Testis (tissue), 2 donors: ENCODE measurements at regions not wholly inside any gene's neighbourhood (a gene's known extent, or its start where the extent isn't known, plus 50 kb on each side); places are given as distances from the start of the nearest gene placed in this dataset.

Source experiments
- POLR2A ChIP-seq: fragments of 450-650 bp; IDR thresholded peaks from one replicate; pipeline ENCODE4 v1.6.1; 2017; ENCODE audit warnings: antibody characterized with exemption, mild to moderate bottlenecking, moderate library complexity
- TF ChIP-seq, protein P1 (sequence below), 3 experiments: fragments of 450-650 bp in 2 of 3; fragments of 200-600 bp in 1 of 3; sonication (generic) in 1 of 3; IDR thresholded peaks; one replicate each; pipeline ENCODE4 v1.5.1; 2016 to 2019; ENCODE audit warnings: antibody characterized with exemption in 3 of 3, mild to moderate bottlenecking in 2 of 3, moderate library complexity in 1 of 3

DNA sequence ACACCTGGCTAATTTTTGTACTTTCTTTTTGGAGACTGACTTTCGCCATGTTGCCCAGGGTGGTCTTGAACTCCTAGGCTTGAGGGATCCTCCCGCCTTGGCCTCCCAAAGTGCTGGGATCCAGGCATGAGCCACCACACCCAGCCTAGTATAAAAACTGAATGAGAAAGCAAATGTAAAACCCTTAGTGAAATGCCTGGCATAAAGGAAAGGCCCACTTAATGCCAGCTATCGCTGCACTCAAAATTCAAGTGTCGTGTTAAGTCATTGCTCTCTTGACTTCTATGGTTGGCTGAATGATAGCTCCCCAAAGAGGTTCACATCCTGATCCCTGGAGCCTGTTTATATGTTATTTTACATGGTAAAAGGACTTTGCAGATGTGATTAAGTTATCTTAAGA, 54.4 kb upstream of the PNRC1 start:
- TF ChIP-seq, protein P1, sequence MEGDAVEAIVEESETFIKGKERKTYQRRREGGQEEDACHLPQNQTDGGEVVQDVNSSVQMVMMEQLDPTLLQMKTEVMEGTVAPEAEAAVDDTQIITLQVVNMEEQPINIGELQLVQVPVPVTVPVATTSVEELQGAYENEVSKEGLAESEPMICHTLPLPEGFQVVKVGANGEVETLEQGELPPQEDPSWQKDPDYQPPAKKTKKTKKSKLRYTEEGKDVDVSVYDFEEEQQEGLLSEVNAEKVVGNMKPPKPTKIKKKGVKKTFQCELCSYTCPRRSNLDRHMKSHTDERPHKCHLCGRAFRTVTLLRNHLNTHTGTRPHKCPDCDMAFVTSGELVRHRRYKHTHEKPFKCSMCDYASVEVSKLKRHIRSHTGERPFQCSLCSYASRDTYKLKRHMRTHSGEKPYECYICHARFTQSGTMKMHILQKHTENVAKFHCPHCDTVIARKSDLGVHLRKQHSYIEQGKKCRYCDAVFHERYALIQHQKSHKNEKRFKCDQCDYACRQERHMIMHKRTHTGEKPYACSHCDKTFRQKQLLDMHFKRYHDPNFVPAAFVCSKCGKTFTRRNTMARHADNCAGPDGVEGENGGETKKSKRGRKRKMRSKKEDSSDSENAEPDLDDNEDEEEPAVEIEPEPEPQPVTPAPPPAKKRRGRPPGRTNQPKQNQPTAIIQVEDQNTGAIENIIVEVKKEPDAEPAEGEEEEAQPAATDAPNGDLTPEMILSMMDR (IDR thresholded peaks at IDR 0.05) = no peak
- TF ChIP-seq POLR2A = no peak
